ENCODE measurements at regions not wholly inside any gene's neighbourhood (a gene's known extent, or its start where the extent isn't known, plus 50 kb on each side); places are given as distances from the start of the nearest gene placed in this dataset.

- DNase-seq (ENCODE audit: low read depth, low spot score) (no peak), FAIRE-seq (no peak)
- dilution Hi-C loops (cut with MboI; ENCODE audit: extremely low pct_ligation_motif_present, low sequenced_read_pairs) = no loop called here
- TF ChIP-seq, protein P1, sequence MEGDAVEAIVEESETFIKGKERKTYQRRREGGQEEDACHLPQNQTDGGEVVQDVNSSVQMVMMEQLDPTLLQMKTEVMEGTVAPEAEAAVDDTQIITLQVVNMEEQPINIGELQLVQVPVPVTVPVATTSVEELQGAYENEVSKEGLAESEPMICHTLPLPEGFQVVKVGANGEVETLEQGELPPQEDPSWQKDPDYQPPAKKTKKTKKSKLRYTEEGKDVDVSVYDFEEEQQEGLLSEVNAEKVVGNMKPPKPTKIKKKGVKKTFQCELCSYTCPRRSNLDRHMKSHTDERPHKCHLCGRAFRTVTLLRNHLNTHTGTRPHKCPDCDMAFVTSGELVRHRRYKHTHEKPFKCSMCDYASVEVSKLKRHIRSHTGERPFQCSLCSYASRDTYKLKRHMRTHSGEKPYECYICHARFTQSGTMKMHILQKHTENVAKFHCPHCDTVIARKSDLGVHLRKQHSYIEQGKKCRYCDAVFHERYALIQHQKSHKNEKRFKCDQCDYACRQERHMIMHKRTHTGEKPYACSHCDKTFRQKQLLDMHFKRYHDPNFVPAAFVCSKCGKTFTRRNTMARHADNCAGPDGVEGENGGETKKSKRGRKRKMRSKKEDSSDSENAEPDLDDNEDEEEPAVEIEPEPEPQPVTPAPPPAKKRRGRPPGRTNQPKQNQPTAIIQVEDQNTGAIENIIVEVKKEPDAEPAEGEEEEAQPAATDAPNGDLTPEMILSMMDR (optimal IDR thresholded peaks at IDR 0.05 in 1 of 3, IDR thresholded peaks at IDR 0.05 in 1 of 3, conservative IDR thresholded peaks at IDR 0.05 in 1 of 3; ENCODE audit: extremely low read depth in 1 of 3, insufficient read depth in 2 of 3, low read length in 3 of 3) = no peak
- TF ChIP-seq EZH2 (IDR thresholded peaks at IDR 0.05; ENCODE audit: low read length) = no peak
- Histone ChIP-seq H2AFZ (ENCODE audit: control insufficient read depth, low read length) (no peak overlapping the region), H4K20me1 (ENCODE audit: control insufficient read depth, extremely low read depth, insufficient read depth, low read length) (no peaks in the 10 kb centered on the region), H3K4me3 (ENCODE audit: control insufficient read depth in 2 of 3, extremely low read depth in 1 of 3, insufficient read depth in 2 of 3, low read depth in 1 of 3, low read length in 3 of 3) (no peak overlapping the region), H3K9me1 (ENCODE audit: control insufficient read depth, extremely low read depth, insufficient read depth, low read length) (no peaks in the 10 kb centered on the region), H3K27ac (ENCODE audit: control insufficient read depth, insufficient read depth, low read length) (no peak overlapping the region), H3K27me3 (ENCODE audit: control insufficient read depth, extremely low read depth, insufficient read depth, low read length) (no peaks in the 10 kb centered on the region), H3K4me2 (ENCODE audit: control insufficient read depth, extremely low read depth, insufficient read depth, low read depth, low read length) (no peak overlapping the region), H3K36me3 (ENCODE audit: control insufficient read depth in 2 of 2, extremely low read depth in 1 of 2, insufficient read depth in 2 of 2, low read length in 2 of 2) (no peaks in the 10 kb centered on the region), H3K9me3 (ENCODE audit: control insufficient read depth, low read depth, low read length) (no peaks in the 10 kb centered on the region), H3K79me2 (ENCODE audit: control insufficient read depth, insufficient read depth, low read length) (no peaks in the 10 kb centered on the region), H3K4me1 (ENCODE audit: control insufficient read depth, extremely low read depth, insufficient read depth, low read length) (no peaks in the 10 kb centered on the region), H3K9ac (ENCODE audit: control insufficient read depth, extremely low read depth, insufficient read depth, low read length) (no peak overlapping the region)
These were observed 163.4 kb upstream of the DDHD1 start for GRCh38 chr14:53316504-53316903.

- Histone ChIP-seq H4K20me1 (ENCODE audit: control insufficient read depth, extremely low read depth, insufficient read depth, low read length) (no peaks in the 10 kb centered on the region), H3K79me2 (ENCODE audit: control insufficient read depth, insufficient read depth, low read length) (no peaks in the 10 kb centered on the region), H2AFZ (ENCODE audit: control insufficient read depth, low read length) (no peak overlapping the region), H3K4me3 (ENCODE audit: control insufficient read depth in 2 of 3, extremely low read depth in 1 of 3, insufficient read depth in 2 of 3, low read depth in 1 of 3, low read length in 3 of 3) (no peak overlapping the region), H3K9me1 (ENCODE audit: control insufficient read depth, extremely low read depth, insufficient read depth, low read length) (no peaks in the 10 kb centered on the region), H3K4me2 (ENCODE audit: control insufficient read depth, extremely low read depth, insufficient read depth, low read depth, low read length) (no peak overlapping the region), H3K9ac (ENCODE audit: control insufficient read depth, extremely low read depth, insufficient read depth, low read length) (no peak overlapping the region), H3K27me3 (ENCODE audit: control insufficient read depth, extremely low read depth, insufficient read depth, low read length) (no peaks in the 10 kb centered on the region), H3K9me3 (ENCODE audit: control insufficient read depth, low read depth, low read length) (no peaks in the 10 kb centered on the region), H3K4me1 (ENCODE audit: control insufficient read depth, extremely low read depth, insufficient read depth, low read length) (no peaks in the 10 kb centered on the region), H3K27ac (ENCODE audit: control insufficient read depth, insufficient read depth, low read length) (no peak overlapping the region), H3K36me3 (ENCODE audit: control insufficient read depth in 2 of 2, extremely low read depth in 1 of 2, insufficient read depth in 2 of 2, low read length in 2 of 2) (no peaks in the 10 kb centered on the region)
- no peak for FAIRE-seq
- dilution Hi-C loops (cut with MboI; ENCODE audit: extremely low pct_ligation_motif_present, low sequenced_read_pairs) = no loop called here
- TF ChIP-seq EZH2 (IDR thresholded peaks at IDR 0.05; ENCODE audit: low read length) = no peak
- TF ChIP-seq, protein P1 (optimal IDR thresholded peaks at IDR 0.05 in 1 of 3, IDR thresholded peaks at IDR 0.05 in 1 of 3, conservative IDR thresholded peaks at IDR 0.05 in 1 of 3; ENCODE audit: extremely low read depth in 1 of 3, insufficient read depth in 2 of 3, low read length in 3 of 3) = no peak
- no peak for DNase-seq (ENCODE audit: low read depth, low spot score)
These were observed 157.3 kb upstream of the DDHD1 start for GRCh38 chr14:53310412-53310811.

Data from keratinocyte (primary cell).